Brain microvascular endothelial cell (primary cell): ENCODE measurements at regions not wholly inside any gene's neighbourhood (a gene's known extent, or its start where the extent isn't known, plus 50 kb on each side); places are given as distances from the start of the nearest gene placed in this dataset.

Source experiments
- DNase-seq: peaks from one replicate; pipeline ENCODE4 v3.0.0-alpha.2; 2020
- H3K27ac ChIP-seq: fragments of 250-450 bp; sonication (Bioruptor Pico); 2 replicates; pipeline ENCODE4 v1.5.1; 2020; ENCODE audit warnings: mild to moderate bottlenecking, moderate library complexity
- H3K27me3 ChIP-seq: fragments of 250-450 bp; sonication (Bioruptor Pico); replicated peaks from 2 replicates; pipeline ENCODE4 v1.5.1; 2020; ENCODE audit warnings: mild to moderate bottlenecking
- H3K36me3 ChIP-seq: fragments of 250-450 bp; sonication (Bioruptor Pico); replicated peaks from 2 replicates; pipeline ENCODE4 v1.5.1; 2020; ENCODE audit warnings: mild to moderate bottlenecking
- H3K4me3 ChIP-seq: 2 replicates; pipeline ENCODE4 v1.5.1; 2011; ENCODE audit warnings: low read depth, mild to moderate bottlenecking, control low read depth, low read length, moderate library complexity
- CTCF ChIP-seq: IDR thresholded peaks from 2 replicates; pipeline ENCODE4 v1.5.1; 2011; ENCODE audit warnings: low read depth, mild to moderate bottlenecking, moderate library complexity, low read length, control low read depth, inconsistent platforms; ENCODE audit errors: missing control alignments
- in situ Hi-C: cut with HindIII; loops from 2 replicates; pipeline ENCODE4 v1.10.0; 2017; ENCODE audit warnings: low sequenced_read_pairs, low pct_ligation_motif_present

GRCh38 chr12:17540921-17541320 lies 549.1 kb downstream of the RERGL start:
- in situ Hi-C loops = no loop called here
- no peak overlapping the region for H3K4me3 ChIP-seq
- H3K27ac ChIP-seq = no peak overlapping the region
- DNase-seq = no peak
- H3K36me3 ChIP-seq = no peaks in the 10 kb centered on the region
- H3K27me3 ChIP-seq = no peaks in the 10 kb centered on the region
- no peak for TF ChIP-seq CTCF

- no peak for DNase-seq
- in situ Hi-C loops = no loop called here
- no peak overlapping the region for H3K27ac ChIP-seq
- no peaks in the 10 kb centered on the region for H3K27me3 ChIP-seq
- H3K4me3 ChIP-seq = no peak overlapping the region
- no peak for TF ChIP-seq CTCF
- H3K36me3 ChIP-seq = no peaks in the 10 kb centered on the region
Observed at GRCh38 chr12:17528394-17528793, 561.6 kb downstream of the RERGL start.

GRCh38 chr12:17527021-17527420 lies 563.0 kb downstream of the RERGL start:
- Histone ChIP-seq H3K36me3 (no peaks in the 10 kb centered on the region), H3K27me3 (no peaks in the 10 kb centered on the region), H3K27ac (no peak overlapping the region), H3K4me3 (no peak overlapping the region)
- TF ChIP-seq CTCF = no peak
- in situ Hi-C loops = no loop called here
- DNase-seq = no peak

GRCh38 chr12:17511369-17511768 lies 578.6 kb downstream of the RERGL start:
- H3K27me3 ChIP-seq = no peaks in the 10 kb centered on the region
- no peak overlapping the region for H3K27ac ChIP-seq
- H3K36me3 ChIP-seq = no peaks in the 10 kb centered on the region
- TF ChIP-seq CTCF = no peak
- H3K4me3 ChIP-seq = no peak overlapping the region
- in situ Hi-C loops = no loop called here
- no peak for DNase-seq

DNA sequence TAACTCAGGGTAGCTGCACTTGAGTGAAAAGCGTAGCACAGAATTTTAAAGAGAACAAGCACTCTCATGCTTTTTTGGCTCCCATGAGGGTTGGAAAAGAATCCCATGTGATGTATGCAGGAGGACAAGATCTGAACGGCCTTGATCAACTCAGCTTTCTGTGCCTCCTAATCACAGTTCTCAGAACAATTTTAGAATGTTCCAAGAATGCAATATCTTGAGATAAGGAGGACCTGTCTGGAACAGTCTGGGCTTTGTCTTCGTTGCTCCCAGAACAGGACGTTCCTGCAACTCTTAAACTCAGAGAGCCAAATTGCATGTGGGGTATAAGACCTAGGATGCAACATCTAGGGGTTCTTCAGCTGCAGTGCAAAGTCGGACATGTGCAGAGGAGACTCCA lies 582.7 kb downstream of the RERGL start:
- no peaks in the 10 kb centered on the region for H3K36me3 ChIP-seq
- H3K4me3 ChIP-seq = no peak overlapping the region
- in situ Hi-C loops = no loop called here
- TF ChIP-seq CTCF = no peak
- H3K27me3 ChIP-seq = no peaks in the 10 kb centered on the region
- no peak for DNase-seq
- H3K27ac ChIP-seq = no peak overlapping the region

- Histone ChIP-seq H3K36me3 (no peaks in the 10 kb centered on the region), H3K4me3 (no peak overlapping the region), H3K27ac (no peak overlapping the region), H3K27me3 (no peaks in the 10 kb centered on the region)
- no peak for DNase-seq
- in situ Hi-C loops = no loop called here
- TF ChIP-seq CTCF = no peak
Observed at GRCh38 chr12:17503742-17504141, 586.3 kb downstream of the RERGL start.
